KG1 (cell line): ENCODE measurements at regions not wholly inside any gene's neighbourhood (a gene's known extent, or its start where the extent isn't known, plus 50 kb on each side); places are given as distances from the start of the nearest gene placed in this dataset.

Experiments used
- DNase-seq: peaks from one replicate; lab custom pipeline; 2025; lab: John Stamatoyannopoulos, UW

- no peak for DNase-seq
Observed at GRCh38 chrX:155682834-155683233, 70.1 kb upstream of the TMLHE start.

- no peak for DNase-seq
Observed at GRCh38 chrX:155679715-155680114, 67.0 kb upstream of the TMLHE start.

- no peak for DNase-seq
Observed at GRCh38 chrX:155673338-155673737, 60.6 kb upstream of the TMLHE start.

GRCh38 chrX:155666741-155667140 is 54.0 kb upstream of the TMLHE start:
- no peak for DNase-seq
